Naive thymus-derived CD4-positive, alpha-beta T cell (primary cell): ENCODE measurements at regions not wholly inside any gene's neighbourhood (a gene's known extent, or its start where the extent isn't known, plus 50 kb on each side); places are given as distances from the start of the nearest gene placed in this dataset.
"Not testable (repeated sequence)": the region's sequence is repeated elsewhere in the genome, so short reads cannot be mapped to it uniquely, and the experiment has no call there.

ENCODE experiments used
- ATAC-seq: fragments of 150-1000 bp; cut with Tn5 transposase; 2 replicates; pipeline ENCODE4 v1.10.0; 2021; ENCODE audit warnings: mild to moderate bottlenecking, moderate library complexity
- CTCF ChIA-PET: fragments of 350-600 bp; sonication (Branson Sonifier 250); formaldehyde crosslinking; loops from one replicate; lab custom pipeline; 2021; ENCODE audit warnings: antibody characterized with exemption; lab: Charles Lee
- POLR2A ChIA-PET: fragments of 350-600 bp; sonication (Branson Sonifier 250); formaldehyde crosslinking; loops from one replicate; lab custom pipeline; 2021; ENCODE audit warnings: antibody characterized with exemption, inconsistent platforms; lab: Charles Lee
- DNase-seq, 9 donors: peaks; one replicate each; pipeline versions ENCODE4 v3.0.0 to v3.0.0-alpha.2; 2020 to 2022; ENCODE audit warnings: mixed read lengths in 1 of 9
- H3K27ac ChIP-seq: one replicate; pipeline ENCODE4 v1.7.0; 2013; ENCODE audit warnings: mild to moderate bottlenecking, low read depth, low read length, moderate library complexity
- H3K27me3 ChIP-seq, 2 donors: one replicate each; pipeline ENCODE4 v1.7.0; 2013; ENCODE audit warnings: low read length in 2 of 2, mild to moderate bottlenecking in 2 of 2, moderate library complexity in 2 of 2; ENCODE audit not compliant: control insufficient read depth in 2 of 2, insufficient read depth in 2 of 2
- H3K36me3 ChIP-seq, 3 experiments: 1 replicate in 2 of 3; 2 replicates in 1 of 3; pipeline ENCODE4 v1.7.0; 2013; ENCODE audit warnings: low read length in 3 of 3, mild to moderate bottlenecking in 3 of 3, moderate library complexity in 1 of 3; ENCODE audit not compliant: insufficient read depth in 3 of 3, control insufficient read depth in 2 of 3
- H3K4me1 ChIP-seq, 2 donors: one replicate each; pipeline ENCODE4 v1.7.0; 2013; ENCODE audit warnings: low read length in 2 of 2, mild to moderate bottlenecking in 2 of 2, moderate library complexity in 1 of 2; ENCODE audit not compliant: control insufficient read depth in 2 of 2, insufficient read depth in 2 of 2
- H3K4me3 ChIP-seq: 2 replicates; pipeline ENCODE4 v1.7.0; 2013; ENCODE audit warnings: mild to moderate bottlenecking, low read length
- H3K9me3 ChIP-seq, 3 experiments: 1 replicate in 2 of 3; 2 replicates in 1 of 3; pipeline ENCODE4 v1.7.0; 2013; ENCODE audit warnings: low read length in 3 of 3; ENCODE audit not compliant: control insufficient read depth in 2 of 3
- H3K27ac Mint-ChIP-seq, 9 donors: one replicate each; pipeline ENCODE4 v1.8.0; 2020 to 2022; ENCODE audit warnings: mixed read lengths in 9 of 9, mild to moderate bottlenecking in 8 of 9, moderate library complexity in 5 of 9, inconsistent platforms in 2 of 9
- H3K27me3 Mint-ChIP-seq, 5 donors: one replicate each; pipeline ENCODE4 v1.8.0; 2021 to 2022; ENCODE audit warnings: mixed read lengths in 5 of 5, mild to moderate bottlenecking in 1 of 5
- H3K36me3 Mint-ChIP-seq, 5 donors: one replicate each; pipeline ENCODE4 v1.8.0; 2020 to 2022; ENCODE audit warnings: mixed read lengths in 5 of 5, mild to moderate bottlenecking in 3 of 5, inconsistent platforms in 1 of 5
- H3K4me1 Mint-ChIP-seq, 7 donors: one replicate each; pipeline ENCODE4 v1.8.0; 2020 to 2022; ENCODE audit warnings: mixed read lengths in 7 of 7, mild to moderate bottlenecking in 3 of 7, inconsistent platforms in 1 of 7
- H3K4me3 Mint-ChIP-seq, 10 donors: one replicate each; pipeline ENCODE4 v1.8.0; 2020 to 2022; ENCODE audit warnings: mild to moderate bottlenecking in 10 of 10, mixed read lengths in 10 of 10, moderate library complexity in 6 of 10, inconsistent platforms in 2 of 10
- H3K9me3 Mint-ChIP-seq, 11 donors: one replicate each; pipeline ENCODE4 v1.8.0; 2020 to 2022; ENCODE audit warnings: mixed read lengths in 11 of 11, mild to moderate bottlenecking in 4 of 11, inconsistent platforms in 1 of 11, moderate library complexity in 1 of 11
- intact Hi-C, 2 donors: fragments of 100-400 bp; cut with micrococcal nuclease; formaldehyde crosslinking; loops; one replicate each; pipeline ENCODE4 v1.15.1; 2023

GRCh38 chr5:56734091-56734694 lies 81.2 kb upstream of the MAP3K1 start:
- Mint-ChIP-seq H3K27me3 (no peaks in the 10 kb centered on the region), H3K4me1 (peaks cover 40 to 70% (median 58%) of the 10 kb centered on the region in 7 donors), H3K9me3 (peaks cover 0 to 9% (median 0%) of the 10 kb centered on the region in 11 donors), H3K36me3 (peaks cover 0 to 16% (median 0%) of the 10 kb centered on the region in 5 donors), H3K27ac (peak overlapping the region in 5 of 9 donors; percentile 0 to 67 (median 50)), H3K4me3 (peak overlapping the region in 2 of 10 donors; percentile 3 to 26)
- peaks cover 14 to 29% of the 10 kb centered on the region in 2 donors for H3K4me1 ChIP-seq
- H3K27ac ChIP-seq, result no peak overlapping the region
- no peaks in the 10 kb centered on the region for H3K36me3 ChIP-seq
- CTCF ChIA-PET, result interaction anchor here (1.6 kb wide), 1 partner anchor 36 kb away, joined by 3 read pairs; no protein-coding TSS in a partner anchor
- H3K27me3 ChIP-seq, result no peaks in the 10 kb centered on the region
- no peak overlapping the region for H3K4me3 ChIP-seq
- ATAC-seq (no peak), DNase-seq (no peak)
- intact Hi-C loops, result no loop called here
- POLR2A ChIA-PET, result interaction anchor here (0.8 to 2.1 kb wide), 3 partner anchors 26 to 81 kb away, joined by 3 to 14 read pairs (median 4); partner anchors contain the start of gene MAP3K1
- no peaks in the 10 kb centered on the region for H3K9me3 ChIP-seq

GRCh38 chr5:56733580-56733979 lies 81.8 kb upstream of the MAP3K1 start:
- H3K4me1 ChIP-seq, result peaks cover 14 to 29% of the 10 kb centered on the region in 2 donors
- peak overlapping the region in 3 of 9 donors; percentile 1 to 63 (median 41) for H3K27ac Mint-ChIP-seq
- DNase-seq (no peak), ATAC-seq (no peak)
- H3K27me3 ChIP-seq, result no peaks in the 10 kb centered on the region
- ChIA-PET POLR2A (interaction anchor here (1.4 kb wide), 1 partner anchor 82 kb away, joined by 4 read pairs; the partner anchor contains the start of gene MAP3K1), CTCF (no interaction called here)
- no peak overlapping the region for H3K27ac ChIP-seq
- peaks cover 40 to 70% (median 57%) of the 10 kb centered on the region in 7 donors for H3K4me1 Mint-ChIP-seq
- no peak overlapping the region for H3K4me3 ChIP-seq
- H3K36me3 ChIP-seq, result no peaks in the 10 kb centered on the region
- peaks cover 0 to 8% (median 0%) of the 10 kb centered on the region in 11 donors for H3K9me3 Mint-ChIP-seq
- no peak overlapping the region for H3K4me3 Mint-ChIP-seq
- no peaks in the 10 kb centered on the region for H3K27me3 Mint-ChIP-seq
- intact Hi-C loops, result no loop called here
- no peaks in the 10 kb centered on the region for H3K9me3 ChIP-seq
- peaks cover 0 to 15% (median 0%) of the 10 kb centered on the region in 5 donors for H3K36me3 Mint-ChIP-seq

- peaks cover 0 to 13% (median 0%) of the 10 kb centered on the region in 5 donors for H3K36me3 Mint-ChIP-seq
- ChIA-PET POLR2A (interaction anchor here (0.6 to 1.1 kb wide), 3 partner anchors 9 to 1680 kb away, joined by 3 to 9 read pairs (median 6); no protein-coding TSS in a partner anchor), CTCF (no interaction called here)
- Histone ChIP-seq H3K36me3 (no peaks in the 10 kb centered on the region), H3K4me1 (peaks cover 14 to 20% of the 10 kb centered on the region in 2 donors), H3K27me3 (no peaks in the 10 kb centered on the region), H3K27ac (no peak overlapping the region), H3K4me3 (no peak overlapping the region), H3K9me3 (no peaks in the 10 kb centered on the region)
- no peak for ATAC-seq
- H3K4me3 Mint-ChIP-seq, result no peak overlapping the region
- H3K27me3 Mint-ChIP-seq, result no peaks in the 10 kb centered on the region
- intact Hi-C loops, result no loop called here
- H3K4me1 Mint-ChIP-seq, result peaks cover 32 to 57% (median 46%) of the 10 kb centered on the region in 7 donors
- DNase-seq, result no peak
- H3K27ac Mint-ChIP-seq, result no peak overlapping the region
- peaks cover 0 to 8% (median 0%) of the 10 kb centered on the region in 11 donors for H3K9me3 Mint-ChIP-seq
These were observed 83.2 kb upstream of the MAP3K1 start for GRCh38 chr5:56732121-56732520.

- POLR2A ChIA-PET, H3K27me3 Mint-ChIP-seq, H3K36me3 Mint-ChIP-seq, H3K36me3 ChIP-seq, H3K9me3 Mint-ChIP-seq, H3K4me3 ChIP-seq, H3K9me3 ChIP-seq, H3K4me3 Mint-ChIP-seq, H3K27ac ChIP-seq, ATAC-seq, DNase-seq, CTCF ChIA-PET, H3K27ac Mint-ChIP-seq, H3K27me3 ChIP-seq, intact Hi-C loops: not testable (repeated sequence)
- peaks cover 8 to 14% of the 10 kb centered on the region in 2 donors for H3K4me1 ChIP-seq
- H3K4me1 Mint-ChIP-seq, result peaks cover 25 to 56% (median 39%) of the 10 kb centered on the region in 7 donors
These were observed 83.9 kb upstream of the MAP3K1 start for GRCh38 chr5:56731473-56731872.

DNA sequence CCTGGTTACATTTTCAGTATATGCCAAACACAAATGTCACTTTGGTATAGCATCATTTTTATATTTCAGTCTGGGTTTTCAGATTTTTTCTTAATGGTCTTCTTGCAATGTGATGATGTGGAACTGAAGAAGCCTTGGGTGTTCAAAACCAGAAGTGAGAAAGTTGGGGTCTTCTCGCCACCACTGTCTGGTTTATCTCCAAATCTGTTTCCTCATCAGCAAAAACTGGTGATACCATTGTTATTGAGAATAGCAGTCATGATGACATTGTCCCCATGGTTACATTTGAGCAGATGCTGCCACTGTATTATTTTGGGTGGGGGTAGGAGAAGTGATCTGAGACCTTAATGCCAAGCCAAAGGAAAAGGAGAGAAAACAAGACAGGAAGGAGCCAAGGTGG lies 85.9 kb upstream of the MAP3K1 start:
- Histone ChIP-seq H3K4me1 (no peaks in the 10 kb centered on the region), H3K36me3 (no peaks in the 10 kb centered on the region), H3K27ac (no peak overlapping the region), H3K4me3 (no peak overlapping the region), H3K9me3 (no peaks in the 10 kb centered on the region), H3K27me3 (no peaks in the 10 kb centered on the region)
- ATAC-seq, result peak; percentile 60
- H3K27me3 Mint-ChIP-seq, result no peaks in the 10 kb centered on the region
- peaks cover 0 to 7% (median 0%) of the 10 kb centered on the region in 5 donors for H3K36me3 Mint-ChIP-seq
- peaks cover 13 to 38% (median 26%) of the 10 kb centered on the region in 7 donors for H3K4me1 Mint-ChIP-seq
- intact Hi-C loops, result no loop called here
- H3K4me3 Mint-ChIP-seq, result no peak overlapping the region
- ChIA-PET CTCF (no interaction called here), POLR2A (interaction anchor here (0.7 kb wide), 1 partner anchor 1978 kb away, joined by 3 read pairs; no protein-coding TSS in a partner anchor)
- H3K27ac Mint-ChIP-seq, result peak overlapping the region in 2 of 9 donors; percentile 10 to 75
- DNase-seq, result no peak
- H3K9me3 Mint-ChIP-seq, result peaks cover 0 to 3% (median 0%) of the 10 kb centered on the region in 11 donors

DNA sequence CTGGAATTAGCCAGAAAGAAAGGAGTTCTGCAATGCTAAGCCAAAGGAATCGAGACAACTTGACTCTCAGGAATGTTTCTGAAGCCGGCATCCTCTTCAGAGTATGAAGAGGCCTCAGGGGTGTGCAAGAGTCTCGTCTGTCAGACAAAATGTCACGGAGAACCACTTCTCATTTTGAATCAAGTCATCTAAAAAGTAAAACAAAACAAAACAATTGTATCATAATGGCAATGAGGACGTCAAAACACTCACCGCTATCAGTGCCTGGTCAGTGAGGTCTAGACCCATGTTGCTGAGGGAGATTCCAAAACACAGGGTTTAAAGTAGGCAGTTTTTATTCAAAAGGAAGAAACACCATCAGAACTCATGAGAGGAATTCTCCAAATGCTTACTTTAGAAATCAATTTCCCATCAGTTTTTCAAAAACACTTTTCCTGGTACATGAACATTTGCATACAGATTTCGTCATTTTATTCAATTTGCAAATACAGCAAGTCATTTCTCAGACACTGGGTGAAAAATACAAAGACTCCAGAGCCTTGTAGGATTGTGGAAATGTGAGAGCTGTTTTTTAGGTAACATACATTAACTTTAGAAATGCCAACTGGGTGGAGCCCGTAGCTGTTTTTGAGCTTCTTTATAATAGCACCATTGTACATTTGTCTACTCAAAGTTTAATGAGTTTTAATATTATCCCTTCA lies 89.5 kb upstream of the MAP3K1 start:
- H3K4me3 ChIP-seq, result no peak overlapping the region
- ChIA-PET CTCF (no interaction called here), POLR2A (interaction anchor here (0.5 to 0.6 kb wide), 2 partner anchors 141 to 161 kb away, joined by 3 read pairs; no protein-coding TSS in a partner anchor)
- intact Hi-C loops, result no loop called here
- DNase-seq, result no peak
- H3K9me3 ChIP-seq, result no peaks in the 10 kb centered on the region
- H3K27ac ChIP-seq, result no peak overlapping the region
- H3K36me3 ChIP-seq, result no peaks in the 10 kb centered on the region
- H3K27me3 Mint-ChIP-seq, result no peaks in the 10 kb centered on the region
- peaks cover 0 to under 1% (median 0%) of the 10 kb centered on the region in 11 donors for H3K9me3 Mint-ChIP-seq
- no peak overlapping the region for H3K4me3 Mint-ChIP-seq
- peaks cover 0 to 12% (median 7%) of the 10 kb centered on the region in 7 donors for H3K4me1 Mint-ChIP-seq
- no peaks in the 10 kb centered on the region for H3K27me3 ChIP-seq
- peak overlapping the region in 1 of 9 donors; percentile 64 for H3K27ac Mint-ChIP-seq
- H3K36me3 Mint-ChIP-seq, result peaks cover 0 to under 1% (median 0%) of the 10 kb centered on the region in 5 donors
- H3K4me1 ChIP-seq, result no peaks in the 10 kb centered on the region
- ATAC-seq, result peak; percentile 60
